Astrocyte (in vitro differentiated cells and primary cell): ENCODE measurements at regions not wholly inside any gene's neighbourhood (a gene's known extent, or its start where the extent isn't known, plus 50 kb on each side); places are given as distances from the start of the nearest gene placed in this dataset.
"Not testable (repeated sequence)": the region's sequence is repeated elsewhere in the genome, so short reads cannot be mapped to it uniquely, and the experiment has no call there.

Experiments used
- DNase-seq: peaks from one replicate; pipeline ENCODE4 v3.0.0-alpha.2; 2010; ENCODE audit warnings: low read depth
- FAIRE-seq: peaks from 2 replicates; lab custom pipeline; 2011; peaks lifted over from hg19 to GRCh38; lab: Jason Lieb, UNC
- H2AFZ ChIP-seq: 2 replicates; pipeline ENCODE4 v1.6.0; 2012; ENCODE audit warnings: low read depth, low read length, inconsistent platforms
- H3K27ac ChIP-seq: 2 replicates; pipeline ENCODE4 v1.5.1; 2011; ENCODE audit warnings: low read depth, low read length, inconsistent platforms
- H3K27me3 ChIP-seq: 2 replicates; pipeline ENCODE4 v1.6.0; 2011; ENCODE audit warnings: low read length, inconsistent platforms; ENCODE audit not compliant: insufficient read depth
- H3K36me3 ChIP-seq: 2 replicates; pipeline ENCODE4 v1.5.1; 2011; ENCODE audit warnings: low read length, inconsistent platforms; ENCODE audit not compliant: insufficient read depth
- H3K4me1 ChIP-seq: 2 replicates; pipeline ENCODE4 v1.5.1; 2011; ENCODE audit warnings: low read length, inconsistent platforms; ENCODE audit not compliant: insufficient read depth
- H3K4me2 ChIP-seq: 2 replicates; pipeline ENCODE4 v1.6.0; 2012; ENCODE audit warnings: low read length, inconsistent platforms
- H3K4me3 ChIP-seq: 2 replicates; pipeline ENCODE4 v1.5.1; 2011; ENCODE audit warnings: low read depth, mild to moderate bottlenecking, low read length, inconsistent platforms; ENCODE audit not compliant: insufficient read depth
- H3K79me2 ChIP-seq: 2 replicates; pipeline ENCODE4 v1.6.0; 2012; ENCODE audit warnings: mild to moderate bottlenecking, low read length, inconsistent platforms; ENCODE audit not compliant: insufficient read depth
- H3K9ac ChIP-seq: 2 replicates; pipeline ENCODE4 v1.6.0; 2012; ENCODE audit warnings: mild to moderate bottlenecking, low read length, inconsistent platforms
- H3K9me3 ChIP-seq: 2 replicates; pipeline ENCODE4 v1.5.1; 2012; ENCODE audit warnings: low read depth, mild to moderate bottlenecking, low read length, inconsistent platforms; ENCODE audit not compliant: insufficient read depth
- H4K20me1 ChIP-seq: 2 replicates; pipeline ENCODE4 v1.6.0; 2012; ENCODE audit warnings: low read length, inconsistent platforms; ENCODE audit not compliant: insufficient read depth
- H3K27ac Mint-ChIP-seq: one replicate; pipeline ENCODE4 v1.8.0; 2021; ENCODE audit warnings: mild to moderate bottlenecking, mixed read lengths; ENCODE audit not compliant: unreplicated experiment
- H3K27me3 Mint-ChIP-seq: one replicate; pipeline ENCODE4 v1.8.0; 2021; ENCODE audit warnings: low read depth, mixed read lengths; ENCODE audit not compliant: unreplicated experiment
- H3K36me3 Mint-ChIP-seq: one replicate; pipeline ENCODE4 v1.8.0; 2021; ENCODE audit warnings: low read depth, mixed read lengths; ENCODE audit not compliant: unreplicated experiment
- H3K4me1 Mint-ChIP-seq: one replicate; pipeline ENCODE4 v1.8.0; 2021; ENCODE audit warnings: low read depth, mixed read lengths; ENCODE audit not compliant: unreplicated experiment
- H3K4me3 Mint-ChIP-seq: one replicate; pipeline ENCODE4 v1.8.0; 2021; ENCODE audit warnings: mild to moderate bottlenecking, moderate library complexity, mixed read lengths; ENCODE audit not compliant: unreplicated experiment
- H3K9me3 Mint-ChIP-seq: one replicate; pipeline ENCODE4 v1.8.0; 2021; ENCODE audit warnings: mild to moderate bottlenecking, mixed read lengths; ENCODE audit not compliant: unreplicated experiment
- EZH2 ChIP-seq: IDR thresholded peaks from 2 replicates; pipeline ENCODE4 v1.6.1; 2012; ENCODE audit warnings: mild to moderate bottlenecking, low read length, inconsistent platforms; ENCODE audit not compliant: insufficient read depth
- TF ChIP-seq, protein P1 (sequence below): IDR thresholded peaks from 2 replicates; pipeline ENCODE4 v1.5.1; 2011; ENCODE audit warnings: low read depth, mild to moderate bottlenecking, inconsistent platforms, low read length, moderate library complexity; ENCODE audit not compliant: insufficient read depth

DNA sequence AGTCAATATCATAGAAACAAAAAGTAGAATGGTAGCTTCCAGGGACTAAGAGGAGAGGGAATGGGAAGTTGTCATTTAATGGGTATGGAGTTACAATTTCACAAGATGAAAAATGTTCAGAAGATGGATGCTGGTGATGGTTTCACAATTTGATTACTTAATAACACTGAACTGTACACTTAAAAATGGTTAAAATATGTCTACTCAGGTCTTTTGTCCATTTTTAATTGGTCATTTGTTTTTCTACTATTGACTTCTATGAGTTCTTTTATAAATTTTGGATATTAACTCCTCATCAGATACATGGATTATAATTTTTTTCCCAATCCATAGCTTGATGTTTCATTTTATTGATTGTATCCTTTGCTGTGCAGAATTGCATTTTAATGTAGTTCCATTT is 275.5 kb downstream of the AKAIN1 start:
- no peaks in the 10 kb centered on the region for H3K9me3 Mint-ChIP-seq
- no peaks in the 10 kb centered on the region for H3K36me3 Mint-ChIP-seq
- H3K4me2 ChIP-seq, result no peak overlapping the region
- H3K27me3 Mint-ChIP-seq, result no peaks in the 10 kb centered on the region
- DNase-seq (no peak), FAIRE-seq (no peak)
- H3K9me3 ChIP-seq, result no peaks in the 10 kb centered on the region
- no peaks in the 10 kb centered on the region for H3K4me1 Mint-ChIP-seq
- no peaks in the 10 kb centered on the region for H4K20me1 ChIP-seq
- H3K79me2 ChIP-seq, result no peaks in the 10 kb centered on the region
- H3K36me3 ChIP-seq, result no peaks in the 10 kb centered on the region
- no peak overlapping the region for H3K27ac ChIP-seq
- H3K4me1 ChIP-seq, result no peaks in the 10 kb centered on the region
- no peak overlapping the region for H3K27ac Mint-ChIP-seq
- H3K4me3 Mint-ChIP-seq, result no peak overlapping the region
- H2AFZ ChIP-seq, result no peak overlapping the region
- no peak for TF ChIP-seq EZH2
- TF ChIP-seq, protein P1, sequence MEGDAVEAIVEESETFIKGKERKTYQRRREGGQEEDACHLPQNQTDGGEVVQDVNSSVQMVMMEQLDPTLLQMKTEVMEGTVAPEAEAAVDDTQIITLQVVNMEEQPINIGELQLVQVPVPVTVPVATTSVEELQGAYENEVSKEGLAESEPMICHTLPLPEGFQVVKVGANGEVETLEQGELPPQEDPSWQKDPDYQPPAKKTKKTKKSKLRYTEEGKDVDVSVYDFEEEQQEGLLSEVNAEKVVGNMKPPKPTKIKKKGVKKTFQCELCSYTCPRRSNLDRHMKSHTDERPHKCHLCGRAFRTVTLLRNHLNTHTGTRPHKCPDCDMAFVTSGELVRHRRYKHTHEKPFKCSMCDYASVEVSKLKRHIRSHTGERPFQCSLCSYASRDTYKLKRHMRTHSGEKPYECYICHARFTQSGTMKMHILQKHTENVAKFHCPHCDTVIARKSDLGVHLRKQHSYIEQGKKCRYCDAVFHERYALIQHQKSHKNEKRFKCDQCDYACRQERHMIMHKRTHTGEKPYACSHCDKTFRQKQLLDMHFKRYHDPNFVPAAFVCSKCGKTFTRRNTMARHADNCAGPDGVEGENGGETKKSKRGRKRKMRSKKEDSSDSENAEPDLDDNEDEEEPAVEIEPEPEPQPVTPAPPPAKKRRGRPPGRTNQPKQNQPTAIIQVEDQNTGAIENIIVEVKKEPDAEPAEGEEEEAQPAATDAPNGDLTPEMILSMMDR, result no peak
- H3K9ac ChIP-seq, result no peak overlapping the region
- no peaks in the 10 kb centered on the region for H3K27me3 ChIP-seq
- no peak overlapping the region for H3K4me3 ChIP-seq

DNA sequence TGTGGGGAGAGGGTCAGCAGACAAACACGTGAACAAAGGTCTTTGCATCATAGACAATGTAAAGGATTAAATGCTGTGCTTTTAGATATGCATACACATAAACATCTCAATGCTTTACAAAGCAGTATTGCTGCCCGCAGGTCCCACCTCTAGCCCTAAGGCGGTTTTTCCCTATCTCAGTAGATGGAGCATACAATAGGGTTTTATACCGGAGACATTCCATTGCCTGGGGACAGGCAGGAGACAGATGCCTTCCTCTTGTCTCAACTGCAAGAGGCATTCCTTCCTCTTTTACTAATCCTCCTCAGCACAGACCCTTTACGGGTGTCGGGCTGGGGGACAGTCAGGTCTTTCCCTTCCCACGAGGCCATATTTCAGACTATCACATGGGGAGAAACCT is 279.5 kb downstream of the AKAIN1 start:
- H3K79me2 ChIP-seq, H3K27ac Mint-ChIP-seq, H2AFZ ChIP-seq, H3K4me2 ChIP-seq, H3K27me3 Mint-ChIP-seq, H3K9ac ChIP-seq, H3K4me1 ChIP-seq, H3K27ac ChIP-seq, FAIRE-seq, H3K4me3 Mint-ChIP-seq, H3K36me3 Mint-ChIP-seq, H3K4me3 ChIP-seq, H3K9me3 ChIP-seq, H3K4me1 Mint-ChIP-seq, H4K20me1 ChIP-seq, H3K9me3 Mint-ChIP-seq, H3K27me3 ChIP-seq, H3K36me3 ChIP-seq, DNase-seq: not testable (repeated sequence)

DNA sequence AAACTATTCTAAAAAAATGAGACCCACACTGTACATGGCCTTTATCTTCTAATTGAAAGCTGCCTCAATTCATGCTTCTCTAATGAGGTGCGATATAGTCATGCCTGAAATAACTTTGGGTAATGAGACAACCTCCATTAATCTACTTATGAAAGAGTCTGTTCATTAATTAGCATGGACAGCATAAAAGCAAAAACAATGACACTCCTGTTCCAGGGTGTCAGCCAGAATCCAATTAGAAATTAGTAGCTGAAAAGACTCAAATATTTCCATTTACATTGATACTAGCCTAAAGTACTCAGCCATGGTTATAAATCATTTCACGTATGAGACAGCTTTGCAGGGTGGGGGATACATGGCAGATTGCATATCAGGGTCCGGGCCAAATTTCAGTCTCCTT is 288.7 kb downstream of the AKAIN1 start:
- Histone ChIP-seq H3K27me3 (no peaks in the 10 kb centered on the region), H3K4me1 (no peaks in the 10 kb centered on the region), H3K9ac (no peak overlapping the region), H3K36me3 (no peaks in the 10 kb centered on the region), H4K20me1 (no peaks in the 10 kb centered on the region), H3K4me2 (no peak overlapping the region), H3K27ac (no peak overlapping the region), H2AFZ (no peak overlapping the region), H3K4me3 (no peak overlapping the region), H3K79me2 (no peaks in the 10 kb centered on the region), H3K9me3 (no peaks in the 10 kb centered on the region)
- Mint-ChIP-seq H3K4me1 (no peaks in the 10 kb centered on the region), H3K27me3 (no peaks in the 10 kb centered on the region), H3K4me3 (no peak overlapping the region), H3K36me3 (no peaks in the 10 kb centered on the region), H3K9me3 (no peaks in the 10 kb centered on the region), H3K27ac (no peak overlapping the region)
- DNase-seq (no peak), FAIRE-seq (no peak)
- TF ChIP-seq, protein P1, result no peak
- no peak for TF ChIP-seq EZH2
